ENCODE measurements at regions not wholly inside any gene's neighbourhood (a gene's known extent, or its start where the extent isn't known, plus 50 kb on each side); places are given as distances from the start of the nearest gene placed in this dataset.
"Not testable (repeated sequence)": the region's sequence is repeated elsewhere in the genome, so short reads cannot be mapped to it uniquely, and the experiment has no call there.

DNA sequence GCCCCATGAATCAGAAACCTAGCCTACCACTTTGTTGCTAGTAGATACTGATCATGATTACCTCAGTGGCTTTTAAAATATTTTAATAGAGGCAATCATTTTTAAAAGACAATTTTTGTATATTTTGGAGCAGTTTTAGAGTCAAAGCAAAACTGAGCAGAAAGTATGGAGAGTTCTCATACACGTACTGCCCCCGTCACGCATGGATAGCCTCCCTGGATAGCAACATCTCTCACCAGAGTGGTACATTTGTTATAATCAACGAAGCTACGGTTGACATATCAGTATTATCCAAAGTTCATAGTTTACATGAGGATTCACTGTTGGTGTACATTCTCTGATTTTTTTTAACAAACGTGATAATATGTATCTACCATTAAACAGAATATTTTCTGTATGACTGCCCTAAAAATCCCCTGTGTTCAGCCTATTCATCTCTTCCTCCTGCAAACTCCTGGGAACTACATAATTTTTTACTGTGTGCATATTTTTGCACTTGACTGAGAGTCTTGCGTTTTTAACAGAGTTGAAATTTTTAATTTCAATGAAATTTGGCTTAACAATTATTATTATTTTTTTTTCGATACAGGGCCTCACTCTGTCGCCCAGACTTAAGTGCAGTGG, 1436.8 kb upstream of the PCDH9 start:
- no peak for DNase-seq (ENCODE audit: low spot score)

DNA sequence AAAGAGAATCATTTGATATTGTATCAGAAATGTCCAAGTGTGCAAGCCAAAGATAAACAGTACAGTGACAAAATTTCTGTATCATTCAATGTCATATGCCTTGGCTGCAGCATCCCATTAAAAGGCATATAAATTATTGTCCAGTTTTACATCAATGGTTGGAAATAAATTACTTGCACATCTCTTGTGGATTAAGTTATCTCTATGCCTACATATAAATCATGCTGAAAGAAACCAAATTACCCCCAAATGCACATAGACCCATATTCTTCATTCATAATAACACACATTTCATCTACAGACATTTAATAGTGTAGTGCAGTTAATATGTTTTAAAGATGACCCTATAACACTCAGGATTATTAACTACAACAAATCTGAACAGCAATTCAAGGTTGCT, 1415.7 kb upstream of the PCDH9 start:
- no peak for DNase-seq (ENCODE audit: low spot score)

DNA sequence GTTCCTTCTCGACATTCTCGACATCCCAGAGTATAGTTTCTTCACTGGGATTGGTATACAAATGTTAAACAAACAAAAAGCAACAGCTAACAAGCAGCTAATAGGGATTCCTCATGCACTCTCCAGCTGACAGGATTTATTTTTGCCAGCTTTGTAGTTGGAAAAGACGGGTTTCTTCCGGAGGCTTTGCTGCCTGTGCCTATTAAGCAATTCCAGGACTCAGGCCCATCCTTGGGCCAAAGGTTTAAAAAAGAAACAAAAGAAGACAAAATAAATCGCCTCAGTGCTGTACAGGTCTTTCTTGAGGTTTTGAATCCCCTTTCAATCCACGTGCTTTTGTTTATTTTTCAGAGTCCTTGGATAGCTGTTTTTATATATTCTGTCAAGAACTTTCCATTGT, 1414.5 kb upstream of the PCDH9 start:
- DNase-seq (ENCODE audit: low spot score), result no peak

GRCh38 chr13:68636784-68637183, 1406.6 kb upstream of the PCDH9 start:
- DNase-seq (ENCODE audit: low spot score), result no peak

DNA sequence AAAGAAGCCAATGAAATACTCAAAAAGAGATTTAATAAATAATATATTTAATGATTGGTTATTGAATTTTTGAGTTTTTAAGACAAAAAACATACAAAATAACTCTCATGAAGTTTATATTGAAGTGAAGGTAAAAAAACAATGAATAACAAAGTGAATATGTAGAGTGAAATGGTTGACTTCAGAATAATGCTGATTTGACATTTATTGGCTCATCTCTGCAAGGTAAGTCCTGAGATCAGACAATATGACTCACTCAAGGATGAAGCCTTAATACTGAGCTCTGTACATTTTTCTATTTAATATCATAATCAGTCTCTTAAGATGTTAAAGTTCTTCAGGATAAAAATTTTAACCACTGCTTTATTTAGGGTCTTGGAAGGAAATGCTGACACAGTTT, 1398.9 kb upstream of the PCDH9 start:
- DNase-seq (ENCODE audit: low spot score), result no peak

GRCh38 chr13:68627379-68627778, 1397.2 kb upstream of the PCDH9 start:
- no peak for DNase-seq (ENCODE audit: low spot score)

DNA sequence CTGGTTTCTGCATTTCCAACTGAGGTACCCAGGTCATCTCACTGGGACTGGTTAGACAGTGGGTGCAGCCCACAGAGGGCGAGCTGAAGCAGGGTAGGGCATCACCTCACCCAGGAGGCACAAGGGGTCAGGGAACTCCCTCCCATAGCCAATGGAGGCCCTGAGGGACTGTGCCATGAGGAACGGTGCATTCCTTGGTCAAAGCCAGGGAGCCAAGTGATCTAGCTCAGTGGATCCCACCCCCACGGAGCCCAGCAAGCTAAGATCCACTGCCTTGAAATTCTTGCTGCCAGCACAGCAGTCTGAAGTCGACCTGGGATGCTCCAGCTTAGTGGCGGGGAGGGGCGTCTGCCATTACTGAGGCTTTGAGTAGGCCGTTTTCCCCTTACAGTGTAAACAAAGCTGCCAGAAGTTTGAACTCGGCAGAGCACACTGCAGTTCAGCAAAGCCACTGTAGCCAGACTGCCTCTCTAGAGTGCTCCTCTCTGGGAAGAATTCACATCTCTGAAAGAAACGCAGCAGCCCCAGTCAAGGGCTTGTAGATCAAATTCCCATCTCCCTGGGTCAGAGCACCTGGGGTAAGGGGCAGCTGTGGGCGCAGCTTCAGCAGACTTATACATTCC, 1386.6 kb upstream of the PCDH9 start:
- no peak for DNase-seq (ENCODE audit: low spot score)

GRCh38 chr13:68609661-68610060, 1379.5 kb upstream of the PCDH9 start:
- DNase-seq (ENCODE audit: low spot score), result no peak

- DNase-seq (ENCODE audit: low spot score), result no peak
Measured at GRCh38 chr13:68608147-68608546, 1378.0 kb upstream of the PCDH9 start.

GRCh38 chr13:68597641-68598040, 1367.5 kb upstream of the PCDH9 start:
- DNase-seq (ENCODE audit: low spot score), result no peak

- DNase-seq (ENCODE audit: low spot score), result no peak
Measured at GRCh38 chr13:68588623-68589022, 1358.5 kb upstream of the PCDH9 start.

GRCh38 chr13:68584776-68585175, 1354.6 kb upstream of the PCDH9 start:
- no peak for DNase-seq (ENCODE audit: low spot score)

DNA sequence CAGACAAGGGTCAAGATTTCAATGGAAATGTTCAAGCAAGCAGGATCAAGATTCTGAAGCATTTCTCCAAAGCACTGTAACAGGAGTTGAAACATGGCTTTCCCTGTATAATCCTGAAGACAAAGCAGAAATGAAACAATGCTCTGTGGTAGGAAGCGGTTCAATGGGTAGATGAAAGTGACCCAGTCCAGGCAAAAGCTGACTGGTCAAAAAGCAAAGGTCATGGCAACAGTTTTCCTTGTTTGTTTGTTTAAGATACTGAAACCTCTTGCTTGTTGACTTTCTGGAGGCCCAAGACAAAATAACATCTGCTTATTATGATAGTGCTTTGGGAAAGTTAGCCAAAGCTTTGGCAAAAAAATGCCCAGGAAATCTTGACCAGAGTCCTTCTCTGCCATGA, 1343.9 kb upstream of the PCDH9 start:
- DNase-seq (ENCODE audit: low spot score), result no peak

DNA sequence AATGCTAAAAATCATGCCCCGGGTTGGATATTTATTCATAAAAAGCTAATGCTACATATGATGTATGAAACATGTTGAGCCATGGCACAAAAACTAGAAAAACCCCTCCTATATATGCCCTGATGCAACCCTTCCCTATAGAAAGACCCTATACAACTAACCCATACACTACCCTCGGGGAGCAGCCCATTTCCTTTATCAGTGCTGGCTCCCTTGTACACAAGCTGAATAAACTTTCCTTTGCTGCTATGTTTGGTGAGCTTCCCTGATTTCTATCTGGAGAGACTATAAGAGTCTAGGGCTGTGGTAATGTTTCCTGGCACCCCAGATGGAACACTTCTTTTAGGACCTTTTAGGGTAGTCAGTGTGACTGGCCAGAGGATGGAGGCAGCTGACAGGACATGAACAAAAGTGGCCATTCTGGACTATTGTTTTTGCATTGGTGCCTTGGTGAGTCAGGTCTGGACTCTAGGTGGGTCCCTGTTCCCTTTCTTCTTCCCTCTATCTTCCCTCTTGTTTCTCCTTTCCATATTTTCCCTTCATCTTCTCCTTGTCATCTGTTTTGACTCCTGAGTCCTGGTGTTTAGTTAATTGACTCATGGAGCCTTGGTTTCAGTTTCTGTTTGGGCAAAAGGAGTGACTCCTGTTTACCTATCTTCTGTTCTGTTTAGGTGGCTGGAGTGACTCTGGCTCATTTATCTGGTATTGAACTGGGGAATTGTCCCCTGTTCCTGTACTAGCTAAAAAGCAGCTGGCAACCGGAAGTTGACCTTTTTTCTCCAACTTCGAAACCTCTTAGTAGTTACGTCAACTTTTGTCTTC, 1321.8 kb upstream of the PCDH9 start:
- peak; percentile 3 for DNase-seq (ENCODE audit: low spot score)

DNA sequence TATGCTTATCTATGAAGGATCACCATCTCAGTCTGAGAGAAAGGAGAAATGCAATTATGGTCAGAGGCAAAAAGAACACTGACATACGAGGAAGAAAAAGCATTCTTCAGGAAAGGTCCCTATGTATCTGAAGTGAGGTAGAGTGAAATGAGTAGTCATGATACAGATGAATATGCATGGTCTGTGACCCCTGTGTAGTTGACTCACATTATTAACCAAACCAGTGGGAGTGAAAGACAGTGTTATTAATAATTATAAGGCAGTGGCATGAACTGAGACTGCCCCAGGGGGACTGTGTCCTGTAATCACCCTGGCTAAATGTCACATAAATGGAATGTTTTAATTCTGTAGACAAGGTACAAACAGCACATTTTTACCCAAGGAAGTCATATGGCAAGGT, 1320.2 kb upstream of the PCDH9 start:
- no peak for DNase-seq (ENCODE audit: low spot score)

- no peak for DNase-seq (ENCODE audit: low spot score)
Measured at GRCh38 chr13:68540244-68540643, 1310.1 kb upstream of the PCDH9 start.

DNA sequence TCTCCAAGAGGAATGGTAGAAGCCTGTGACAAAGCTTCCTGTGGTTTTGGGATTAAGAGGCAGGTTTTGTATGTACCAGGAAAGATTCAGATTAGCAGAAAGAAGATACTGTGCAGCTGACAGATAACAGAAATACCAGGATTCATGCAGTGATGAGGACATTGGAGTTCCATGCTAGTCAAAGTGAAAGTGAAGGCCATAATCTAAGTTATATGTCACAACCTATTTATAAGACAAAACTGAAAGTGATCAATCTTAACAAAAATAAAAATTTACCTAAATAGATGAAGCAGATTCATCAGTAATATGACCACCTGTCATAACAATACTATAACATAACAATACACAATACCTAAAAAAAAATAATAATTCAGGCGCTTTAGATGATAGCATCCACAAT, 1305.2 kb upstream of the PCDH9 start:
- no peak for DNase-seq (ENCODE audit: low spot score)

GRCh38 chr13:68527167-68527566, 1297.0 kb upstream of the PCDH9 start:
- not testable (repeated sequence) for DNase-seq (ENCODE audit: low spot score)

GRCh38 chr13:68523838-68524424, 1293.8 kb upstream of the PCDH9 start:
- DNase-seq (ENCODE audit: low spot score), result no peak

GRCh38 chr13:68522184-68522583, 1292.0 kb upstream of the PCDH9 start:
- no peak for DNase-seq (ENCODE audit: low spot score)

DNA sequence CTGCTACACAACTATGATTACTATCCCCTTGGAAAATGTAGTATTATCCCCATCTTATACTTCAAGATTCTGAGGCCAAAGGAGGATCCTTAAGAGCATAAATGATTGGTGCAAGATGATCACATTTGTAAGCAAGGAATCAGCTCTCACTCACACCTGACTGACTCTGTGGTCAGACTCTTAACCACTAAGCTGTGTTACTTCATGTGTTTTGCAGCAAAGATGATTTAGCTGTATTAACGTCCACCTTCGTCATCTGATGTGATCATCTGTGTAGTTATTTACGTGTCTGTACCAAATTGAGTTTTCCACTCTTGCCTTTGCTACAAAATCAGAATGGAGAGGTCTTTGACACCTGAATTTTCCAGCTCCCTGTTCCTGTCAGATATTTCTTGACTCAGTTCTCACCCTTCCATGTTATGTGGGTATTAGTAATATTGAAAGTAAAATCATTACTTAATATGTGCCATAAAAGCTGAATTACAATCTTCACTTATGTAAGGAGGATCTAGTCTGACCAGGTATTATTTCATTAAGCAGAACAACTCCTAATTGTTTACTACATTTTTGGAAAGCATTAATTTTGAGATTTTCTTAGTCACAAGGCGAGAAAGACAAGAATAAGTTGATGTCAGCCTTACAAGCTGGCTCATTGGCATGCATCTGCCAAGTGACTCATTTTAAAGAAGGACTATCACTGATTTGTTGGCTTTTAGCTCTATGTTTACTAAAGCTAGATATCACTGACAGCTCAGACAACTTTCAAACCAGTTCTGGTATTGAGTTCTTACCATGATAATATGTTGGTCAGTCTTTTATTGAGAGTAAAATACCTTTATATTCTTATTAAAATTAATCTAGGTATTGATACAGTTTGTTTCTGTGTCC, 1279.8 kb upstream of the PCDH9 start:
- peak; percentile 25 for DNase-seq (ENCODE audit: low spot score)
